GM19043 (cell line): ENCODE measurements at regions not wholly inside any gene's neighbourhood (a gene's known extent, or its start where the extent isn't known, plus 50 kb on each side); places are given as distances from the start of the nearest gene placed in this dataset.
A peak's percentile ranks its signal among the peaks of the same experiment; 100 is the strongest.
"Not testable (repeated sequence)": the region's sequence is repeated elsewhere in the genome, so short reads cannot be mapped to it uniquely, and the experiment has no call there.

ENCODE experiments used
- ATAC-seq: cut with Tn5 transposase; IDR thresholded peaks from one replicate; pipeline ENCODE4 v1.9.1; 2021; ENCODE audit warnings: low read depth; ENCODE audit not compliant: unreplicated experiment

DNA sequence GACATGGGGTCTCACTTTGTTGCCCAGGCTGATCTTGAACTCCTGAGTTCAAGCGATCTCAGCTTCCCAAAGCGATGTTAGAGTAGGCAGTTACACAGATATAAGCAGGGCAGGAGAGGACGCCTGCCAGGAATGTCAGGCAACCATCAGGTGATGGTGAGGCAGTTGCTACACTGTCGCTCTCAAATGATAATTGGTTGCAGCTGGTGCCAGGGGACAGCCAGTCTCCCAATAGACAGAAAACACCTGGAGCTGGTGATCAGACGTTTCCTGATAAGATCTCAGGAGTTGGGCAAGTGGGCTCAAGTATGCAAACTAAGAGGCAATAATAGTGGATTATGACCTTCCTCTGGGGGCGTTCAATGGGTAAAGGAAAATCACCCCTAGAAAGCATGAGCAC lies 163.1 kb upstream of the RGPD4 start:
- ATAC-seq = no peak

GRCh38 chr2:107669335-107669734 lies 157.4 kb upstream of the RGPD4 start:
- ATAC-seq = no peak

- ATAC-seq = no peak
Measured at GRCh38 chr2:107681936-107682335, 144.8 kb upstream of the RGPD4 start.

- no peak for ATAC-seq
Measured at GRCh38 chr2:107684421-107684820, 142.3 kb upstream of the RGPD4 start.

DNA sequence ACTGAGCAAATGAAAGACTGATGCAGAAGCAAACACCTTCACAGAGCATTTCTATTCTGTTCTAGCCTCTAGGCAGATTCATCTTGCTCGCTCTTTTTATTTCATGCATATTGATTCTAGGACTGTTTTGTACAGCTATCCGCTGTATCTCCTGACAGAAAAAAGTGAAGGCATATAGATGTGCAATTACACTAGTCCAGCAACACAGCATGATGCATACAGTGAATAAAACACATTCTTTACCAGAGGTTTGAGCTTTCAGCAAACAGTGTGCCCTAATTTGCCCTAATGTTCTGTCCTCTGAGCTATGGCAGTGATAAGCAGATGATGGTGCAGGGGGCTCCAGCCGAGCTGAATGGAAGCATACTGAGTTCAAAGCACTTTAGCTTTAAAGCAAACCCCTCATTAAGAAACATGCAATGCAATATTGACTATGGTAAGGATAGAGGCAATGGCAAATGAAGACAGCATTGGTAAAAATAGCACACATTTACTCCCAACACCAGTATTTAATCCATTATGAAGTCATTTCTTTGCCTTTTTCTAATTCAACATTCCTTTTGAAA lies 141.2 kb upstream of the RGPD4 start:
- no peak for ATAC-seq

DNA sequence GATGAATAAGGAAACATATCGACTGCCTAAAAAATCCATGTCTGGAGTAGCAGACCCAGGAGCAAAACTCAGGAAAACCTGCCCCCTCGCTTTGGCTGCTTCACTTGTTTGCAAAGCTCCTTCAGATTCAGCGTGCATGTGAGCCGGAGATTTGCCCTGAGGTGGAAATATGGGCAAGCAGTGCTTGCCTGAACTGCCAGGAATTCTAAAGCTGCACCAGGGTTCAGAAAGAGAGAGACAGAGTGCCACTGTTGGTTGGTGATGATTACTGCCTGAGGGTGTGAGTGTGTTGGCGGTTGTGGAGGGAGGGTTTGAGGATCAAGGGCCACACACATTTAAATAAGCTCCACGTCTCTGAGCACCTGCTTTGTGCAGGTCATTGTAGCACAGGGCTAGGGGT lies 139.6 kb upstream of the RGPD4 start:
- ATAC-seq = no peak

DNA sequence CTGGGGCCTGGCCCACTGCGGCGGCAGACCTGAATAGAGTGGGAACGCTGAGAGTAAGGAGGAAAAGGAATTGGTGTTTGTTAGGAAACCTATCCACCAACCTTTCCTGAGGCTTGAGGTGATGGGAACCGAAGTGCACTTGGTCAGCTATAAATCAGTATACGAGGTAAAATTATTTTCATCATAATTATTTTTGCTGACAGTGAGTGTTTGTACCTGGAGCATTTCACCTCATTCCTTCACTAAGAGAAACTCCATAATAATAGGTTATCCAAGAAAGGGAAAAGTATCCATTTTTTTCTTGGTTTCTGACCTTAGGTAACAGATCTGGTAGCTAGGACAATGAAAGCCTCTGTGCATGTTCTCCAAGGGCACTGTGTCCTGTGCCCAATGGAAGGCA lies 138.6 kb upstream of the RGPD4 start:
- ATAC-seq = no peak

DNA sequence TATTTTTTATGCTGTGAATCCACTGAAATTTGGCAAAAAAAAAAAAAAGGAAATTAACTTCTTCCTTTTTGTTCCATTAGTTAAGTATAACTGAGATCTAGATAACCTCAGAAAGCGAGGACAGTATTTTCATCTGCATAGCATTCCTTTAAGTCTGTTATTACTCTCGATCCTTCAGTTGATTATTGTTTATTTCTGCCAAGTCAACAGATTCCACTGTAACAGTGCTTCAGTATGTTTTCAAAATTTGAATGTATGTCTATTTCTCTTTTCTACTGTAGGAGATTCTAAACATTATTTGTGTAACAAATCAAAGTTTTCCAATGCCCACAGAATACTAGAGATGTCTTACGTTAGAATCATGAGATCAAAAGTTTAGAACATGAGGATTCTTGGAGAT lies 133.1 kb upstream of the RGPD4 start:
- no peak for ATAC-seq

- no peak for ATAC-seq
Measured at GRCh38 chr2:107694667-107695066, 132.0 kb upstream of the RGPD4 start.

DNA sequence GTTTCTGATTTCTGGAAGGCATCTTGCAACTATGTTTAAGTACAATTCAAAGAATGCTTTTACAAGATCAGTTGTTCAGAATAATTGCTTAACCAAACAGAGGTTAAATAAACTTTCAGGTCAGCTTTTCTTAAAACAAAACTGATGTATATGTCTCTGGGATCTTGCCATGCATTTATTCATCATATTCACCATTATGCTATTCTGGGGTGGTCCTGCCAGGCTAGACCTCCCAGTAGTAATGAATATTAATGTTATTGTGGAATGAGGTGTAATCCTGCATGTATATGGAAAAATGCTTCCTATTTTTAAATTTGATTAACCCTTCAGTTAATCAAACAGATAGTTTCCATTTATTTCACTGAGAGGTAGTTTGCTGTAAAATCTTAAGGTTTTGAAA lies 129.3 kb upstream of the RGPD4 start:
- ATAC-seq = no peak

DNA sequence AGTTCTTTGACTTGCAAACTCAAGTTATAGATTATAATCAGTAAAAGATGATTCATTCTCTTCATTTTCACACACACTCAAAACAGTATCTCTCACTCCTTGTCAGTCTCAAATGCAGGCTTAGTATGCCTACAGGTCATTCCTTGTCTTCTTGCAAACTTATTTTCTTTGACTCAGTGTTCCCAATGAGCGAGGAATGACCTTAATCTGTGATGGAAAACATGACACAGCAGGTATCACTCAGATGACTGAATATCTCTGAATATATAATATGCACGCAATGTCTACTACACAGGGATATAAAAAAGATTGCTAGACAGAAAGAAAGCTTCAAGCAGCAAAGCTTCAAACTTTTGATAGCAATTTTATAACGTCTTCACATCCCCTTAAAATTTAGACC lies 127.8 kb upstream of the RGPD4 start:
- no peak for ATAC-seq

GRCh38 chr2:107700073-107700472 lies 126.6 kb upstream of the RGPD4 start:
- ATAC-seq = no peak

DNA sequence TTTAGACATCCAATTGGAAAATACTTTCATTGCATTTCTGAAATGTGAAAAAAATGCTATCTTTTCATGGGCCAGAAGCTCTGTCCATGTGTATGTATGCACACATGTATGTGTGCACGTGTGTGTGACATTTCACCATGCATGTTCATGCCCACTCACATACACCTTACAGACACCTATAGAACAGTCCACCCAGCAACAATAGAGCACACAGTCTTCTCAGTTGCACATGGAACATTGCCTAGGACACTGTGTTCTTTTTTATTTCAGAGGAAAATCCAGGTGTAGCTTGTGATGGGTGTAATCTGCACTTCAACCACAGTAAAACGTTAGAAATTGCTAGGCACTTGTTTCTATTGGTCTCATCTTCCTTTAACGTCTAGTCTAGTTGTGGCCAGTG lies 114.8 kb upstream of the RGPD4 start:
- no peak for ATAC-seq

DNA sequence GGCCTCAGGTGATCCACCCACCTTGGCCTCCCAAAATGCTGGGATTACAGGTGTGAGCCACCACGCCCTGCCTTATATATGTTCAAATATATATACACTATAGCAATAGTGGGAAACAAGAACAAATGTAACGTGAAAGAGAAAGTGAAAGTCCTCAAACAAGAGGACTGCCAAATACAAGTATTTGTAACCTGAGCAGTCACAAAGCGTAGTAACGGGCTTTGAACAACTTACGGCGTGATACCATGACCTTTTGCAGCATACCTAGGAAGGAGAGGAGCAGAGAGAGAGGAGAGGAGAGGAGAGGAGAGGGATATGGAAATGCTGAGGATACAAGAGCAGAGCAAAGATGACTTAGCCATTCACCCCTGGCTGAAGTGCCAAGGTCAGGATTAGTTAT lies 113.8 kb upstream of the RGPD4 start:
- peak; percentile 64 for ATAC-seq

DNA sequence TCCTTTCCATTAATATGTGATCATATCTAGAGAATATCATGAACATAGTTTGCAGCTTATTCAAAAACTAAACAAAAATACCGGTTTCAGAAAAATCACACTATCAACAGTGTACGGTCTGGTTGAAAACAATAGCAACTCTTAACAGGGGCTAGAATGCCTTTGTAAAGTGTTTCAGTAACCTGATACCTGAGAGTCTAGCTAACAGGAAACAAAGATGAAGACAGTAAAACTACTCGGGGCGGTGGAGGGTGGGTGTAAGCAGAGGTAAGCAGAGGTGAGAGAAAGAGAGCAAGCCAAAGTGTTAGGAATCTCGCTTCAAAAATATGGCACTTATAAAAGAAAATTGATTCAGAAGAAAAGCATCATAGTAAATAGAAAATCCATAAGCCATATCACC lies 109.0 kb upstream of the RGPD4 start:
- ATAC-seq = no peak

- no peak for ATAC-seq
Measured at GRCh38 chr2:107719141-107719540, 107.6 kb upstream of the RGPD4 start.

DNA sequence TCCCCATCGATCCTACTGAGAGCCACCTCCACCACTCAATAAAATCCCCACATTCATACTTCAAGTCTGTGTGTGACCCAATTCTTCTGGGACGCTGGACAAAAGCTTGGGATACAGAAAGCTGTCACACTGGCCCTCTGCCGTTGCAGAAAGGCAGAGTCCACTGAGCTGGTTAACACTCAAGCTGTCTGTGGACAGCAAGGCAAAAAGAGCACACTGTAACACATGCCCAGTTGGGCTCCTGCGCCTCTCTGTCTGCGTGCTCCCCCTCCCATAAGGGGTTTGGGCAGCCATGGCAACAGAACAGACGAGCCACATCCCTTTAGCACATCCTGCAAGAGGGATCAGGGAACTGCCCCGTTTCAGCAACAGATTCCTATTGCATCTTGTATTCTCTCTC lies 106.9 kb upstream of the RGPD4 start:
- ATAC-seq = no peak

DNA sequence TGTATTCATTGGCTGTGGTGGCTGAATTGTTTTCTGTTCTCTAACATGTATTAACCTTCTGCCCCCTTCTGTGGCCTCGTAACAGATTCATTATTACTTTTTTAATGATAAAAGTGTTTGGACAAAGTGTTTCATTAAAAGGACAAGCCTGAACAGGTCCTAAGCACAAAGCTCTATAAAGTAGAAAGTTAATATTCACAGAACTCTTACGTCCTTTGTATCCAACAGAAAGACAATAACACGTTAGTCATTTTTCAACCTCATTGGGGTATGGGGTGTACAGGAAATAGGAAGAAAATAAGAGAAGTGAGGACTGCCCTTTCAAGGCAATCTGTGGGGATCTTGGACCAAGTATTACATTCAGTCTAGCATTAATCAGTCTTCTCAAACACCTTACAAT lies 105.5 kb upstream of the RGPD4 start:
- ATAC-seq = no peak

DNA sequence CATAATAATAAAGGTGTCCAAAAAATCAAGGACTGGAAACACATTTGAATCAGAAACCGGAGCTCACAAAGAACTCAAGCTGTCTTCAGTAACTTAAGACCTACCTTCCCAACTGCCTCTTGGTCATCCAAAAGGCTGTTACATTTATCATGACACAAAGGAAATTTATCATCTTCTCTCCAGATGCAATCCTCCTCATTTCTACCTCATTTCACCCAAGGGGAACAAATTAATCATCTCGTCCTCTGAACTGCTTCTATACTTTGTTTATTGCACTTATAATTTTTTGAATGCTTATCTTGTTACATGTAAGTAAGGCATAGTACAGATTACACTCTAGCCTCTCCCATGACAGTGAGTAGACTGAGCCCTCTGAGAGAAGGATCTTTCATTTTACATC lies 105.1 kb upstream of the RGPD4 start:
- ATAC-seq = no peak

DNA sequence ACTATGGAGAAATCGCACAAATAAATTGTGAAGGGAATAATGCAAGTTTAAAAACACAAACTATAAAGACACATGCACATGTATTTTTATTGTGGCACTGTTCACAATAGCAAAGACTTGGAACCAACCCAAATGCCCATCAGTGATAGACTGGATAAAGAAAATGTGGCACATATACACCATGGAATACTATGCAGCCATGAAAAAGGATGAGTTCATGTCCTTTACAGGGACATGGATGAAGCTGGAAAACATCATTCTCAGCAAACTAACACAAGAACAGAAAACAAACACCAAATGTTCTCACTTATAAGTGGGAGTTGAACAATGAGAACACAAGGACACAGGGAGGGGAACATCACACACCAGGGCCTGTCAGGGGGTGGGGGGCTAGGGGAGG lies 100.9 kb upstream of the RGPD4 start:
- ATAC-seq = not testable (repeated sequence)

GRCh38 chr2:107727318-107727717 lies 99.4 kb upstream of the RGPD4 start:
- ATAC-seq = no peak

DNA sequence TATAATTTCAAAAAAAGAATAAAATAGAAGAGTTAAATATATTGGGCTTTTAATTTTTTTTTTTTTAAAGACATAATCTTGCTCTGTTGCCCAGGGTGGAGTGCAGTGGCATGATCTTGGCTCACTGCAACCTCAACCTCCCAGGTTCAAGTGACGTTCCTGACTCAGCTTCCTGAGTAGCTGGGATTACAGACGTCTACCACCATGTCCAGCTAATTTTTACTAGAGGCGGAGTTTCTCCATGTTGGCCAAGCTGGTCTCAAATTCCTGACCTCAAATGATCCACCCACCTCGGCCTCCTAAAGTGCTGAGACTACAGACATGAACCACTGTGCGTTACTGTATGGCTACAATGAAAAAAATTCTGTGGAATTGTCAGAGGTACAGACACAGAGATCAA lies 98.1 kb upstream of the RGPD4 start:
- ATAC-seq = no peak

DNA sequence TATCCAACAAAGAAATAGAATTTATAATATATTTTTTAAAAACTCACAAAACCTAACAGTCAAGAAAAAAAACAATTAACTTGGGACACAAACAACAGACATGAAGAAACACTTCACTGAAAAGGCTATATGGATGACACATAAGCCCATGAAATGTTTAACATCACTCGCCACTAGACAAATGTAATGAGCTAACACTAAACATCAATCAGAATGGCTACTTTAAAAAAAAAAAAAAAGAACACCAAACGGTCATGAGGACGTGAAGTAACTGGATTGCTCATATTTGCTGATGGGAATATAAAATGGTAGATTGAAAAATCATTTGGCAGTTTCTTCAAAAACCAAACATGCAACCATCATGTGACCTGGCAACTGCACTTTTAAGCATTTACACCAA lies 97.3 kb upstream of the RGPD4 start:
- ATAC-seq = no peak
